ENCODE measurements at regions not wholly inside any gene's neighbourhood (a gene's known extent, or its start where the extent isn't known, plus 50 kb on each side); places are given as distances from the start of the nearest gene placed in this dataset.

GRCh38 chr6:168215121-168215808 lies 104.3 kb downstream of the DACT2 start:
- no peak for TF ChIP-seq POLR2A (IDR thresholded peaks at IDR 0.05)
- no peak for TF ChIP-seq CTCF (IDR thresholded peaks at IDR 0.05)

All from heart left ventricle (tissue), 13 donors.